GM11168 (cell line): ENCODE measurements at regions not wholly inside any gene's neighbourhood (a gene's known extent, or its start where the extent isn't known, plus 50 kb on each side); places are given as distances from the start of the nearest gene placed in this dataset.

Experiments used
- in situ Hi-C: fragments of 300-500 bp; cut with MboI; formaldehyde crosslinking; loops from one replicate; pipeline ENCODE4 v1.12.0; 2022; ENCODE audit warnings: low sequenced_read_pairs; ENCODE audit not compliant: unreplicated experiment

GRCh38 chr4:177680308-177680707 lies 238.1 kb upstream of the AGA start:
- in situ Hi-C loops: no loop called here

DNA sequence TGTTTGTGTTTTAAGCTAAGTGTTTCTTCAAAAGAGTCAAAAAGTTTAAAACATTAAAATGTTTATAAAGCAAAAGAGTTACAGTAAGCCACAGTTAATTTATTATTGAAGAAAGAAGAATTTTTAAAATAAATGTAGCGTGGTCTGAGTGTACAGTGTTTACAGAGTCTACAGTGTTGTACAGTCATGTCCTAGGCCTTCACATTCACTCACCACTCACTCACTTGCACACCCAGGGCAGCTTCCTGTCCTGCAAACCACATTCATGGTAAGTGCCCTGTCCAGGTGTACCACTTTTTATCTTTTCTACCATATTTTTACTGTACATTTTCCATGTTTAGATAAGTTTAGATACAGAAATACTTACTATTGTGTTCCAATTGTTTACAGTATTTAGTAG lies 239.7 kb upstream of the AGA start:
- in situ Hi-C loops: no loop called here

- in situ Hi-C loops: no loop called here
Observed at GRCh38 chr4:177687117-177687516, 244.9 kb upstream of the AGA start.

- in situ Hi-C loops: no loop called here
Observed at GRCh38 chr4:177692907-177693306, 250.7 kb upstream of the AGA start.

DNA sequence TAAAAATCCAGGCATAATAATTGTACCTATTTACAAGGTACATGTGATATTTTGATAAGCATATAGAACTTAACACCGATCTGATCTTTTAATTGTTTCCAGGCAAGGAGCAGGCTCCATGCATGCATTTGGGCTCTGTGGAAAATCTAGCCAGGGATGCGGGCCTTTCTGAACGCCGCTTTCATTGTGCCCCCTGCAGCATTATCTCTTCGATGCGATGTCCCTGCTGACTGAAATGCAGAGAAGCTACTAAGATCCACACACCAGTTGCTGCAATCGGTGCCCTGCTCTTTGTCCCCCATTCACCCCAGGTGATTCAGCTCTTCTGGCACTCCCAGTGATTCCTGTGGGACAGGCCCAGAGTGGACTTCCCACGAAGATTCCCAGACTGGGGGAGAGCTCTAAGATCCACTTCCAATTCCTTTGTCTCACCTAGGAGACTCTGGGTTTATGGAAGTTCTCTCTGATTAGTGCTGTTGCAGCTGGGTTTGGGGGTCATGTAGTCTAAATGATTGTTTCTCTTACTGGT lies 254.3 kb upstream of the AGA start:
- in situ Hi-C loops: no loop called here

DNA sequence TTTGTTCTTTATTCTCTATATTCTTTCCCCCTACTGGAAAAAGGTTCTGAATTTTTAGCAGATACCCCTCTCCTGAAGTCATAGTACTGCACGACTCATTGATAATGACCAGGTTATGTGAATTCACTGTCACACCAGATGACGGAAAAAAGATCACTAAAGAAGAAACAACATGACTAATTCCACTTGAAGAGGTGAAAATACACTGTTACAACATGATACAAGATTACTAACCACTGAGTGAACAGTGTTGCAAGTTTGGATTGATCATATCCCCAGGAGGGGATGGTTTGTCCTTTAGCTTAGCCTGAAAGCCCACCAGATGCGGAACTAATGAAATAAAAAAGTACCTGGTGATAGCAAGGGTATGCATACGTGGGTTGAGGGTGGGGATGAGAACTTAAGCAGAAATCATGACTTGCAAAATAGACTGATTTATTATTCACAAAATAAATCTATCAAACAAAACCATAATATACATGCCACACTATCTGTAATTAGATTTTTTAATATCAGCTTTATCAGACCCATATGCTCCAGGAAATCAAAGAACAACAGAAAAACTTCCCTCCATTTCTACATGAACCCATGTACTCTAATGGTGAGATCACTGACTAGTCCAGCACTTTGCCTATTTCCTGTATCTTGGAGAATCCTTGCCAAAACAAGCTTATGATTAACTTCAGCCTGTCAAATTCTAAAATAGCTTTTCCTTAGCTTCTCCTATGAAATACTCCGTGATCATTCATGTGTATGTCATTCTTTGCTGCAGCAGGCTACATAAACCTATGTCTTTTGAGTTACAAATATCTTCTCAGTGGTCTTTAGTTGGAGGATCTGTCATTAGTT lies 257.4 kb upstream of the AGA start:
- in situ Hi-C loops: no loop called here

DNA sequence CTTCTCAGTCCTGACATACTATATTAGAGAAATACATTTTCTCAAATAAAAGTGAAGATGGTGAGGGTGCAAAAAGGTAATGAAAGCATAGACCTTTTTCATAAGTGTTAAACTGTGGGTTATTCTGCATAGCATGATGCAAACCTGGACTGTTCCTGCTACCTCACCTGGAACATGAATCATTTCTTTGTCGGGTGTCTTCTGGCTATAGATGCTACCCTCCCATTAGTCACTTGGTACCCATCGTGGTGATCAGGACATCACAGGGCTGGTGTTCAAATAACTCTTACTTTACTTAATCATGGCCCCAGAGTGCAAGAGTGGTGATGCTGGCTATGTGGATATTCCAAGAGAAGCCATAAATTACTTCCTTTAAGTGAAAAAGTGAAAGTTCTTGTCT lies 264.7 kb upstream of the AGA start:
- in situ Hi-C loops: no loop called here

DNA sequence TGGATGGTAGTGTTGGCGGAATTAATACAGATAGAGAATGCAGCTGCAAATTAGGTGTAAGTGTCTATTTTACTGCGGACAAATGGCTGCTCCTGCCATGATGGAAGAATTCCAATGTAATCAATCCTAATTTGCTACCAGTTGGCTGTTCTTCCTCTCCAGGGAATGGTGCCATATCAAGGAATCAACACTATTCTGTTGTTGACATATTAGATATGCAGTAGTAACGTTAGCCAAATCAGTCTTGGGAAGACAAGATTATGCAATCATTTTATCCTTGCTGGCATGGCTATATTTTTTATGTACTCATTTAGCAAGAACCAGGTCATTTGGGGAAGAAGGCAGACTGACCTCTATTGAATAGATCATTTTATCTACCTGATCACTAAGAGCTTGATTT lies 271.2 kb upstream of the AGA start:
- in situ Hi-C loops: no loop called here

- in situ Hi-C loops: no loop called here
Observed at GRCh38 chr4:177717407-177717806, 275.2 kb upstream of the AGA start.

GRCh38 chr4:177718514-177718913 lies 276.3 kb upstream of the AGA start:
- in situ Hi-C loops: no loop called here

- in situ Hi-C loops: no loop called here
Observed at GRCh38 chr4:177726111-177726510, 283.9 kb upstream of the AGA start.

DNA sequence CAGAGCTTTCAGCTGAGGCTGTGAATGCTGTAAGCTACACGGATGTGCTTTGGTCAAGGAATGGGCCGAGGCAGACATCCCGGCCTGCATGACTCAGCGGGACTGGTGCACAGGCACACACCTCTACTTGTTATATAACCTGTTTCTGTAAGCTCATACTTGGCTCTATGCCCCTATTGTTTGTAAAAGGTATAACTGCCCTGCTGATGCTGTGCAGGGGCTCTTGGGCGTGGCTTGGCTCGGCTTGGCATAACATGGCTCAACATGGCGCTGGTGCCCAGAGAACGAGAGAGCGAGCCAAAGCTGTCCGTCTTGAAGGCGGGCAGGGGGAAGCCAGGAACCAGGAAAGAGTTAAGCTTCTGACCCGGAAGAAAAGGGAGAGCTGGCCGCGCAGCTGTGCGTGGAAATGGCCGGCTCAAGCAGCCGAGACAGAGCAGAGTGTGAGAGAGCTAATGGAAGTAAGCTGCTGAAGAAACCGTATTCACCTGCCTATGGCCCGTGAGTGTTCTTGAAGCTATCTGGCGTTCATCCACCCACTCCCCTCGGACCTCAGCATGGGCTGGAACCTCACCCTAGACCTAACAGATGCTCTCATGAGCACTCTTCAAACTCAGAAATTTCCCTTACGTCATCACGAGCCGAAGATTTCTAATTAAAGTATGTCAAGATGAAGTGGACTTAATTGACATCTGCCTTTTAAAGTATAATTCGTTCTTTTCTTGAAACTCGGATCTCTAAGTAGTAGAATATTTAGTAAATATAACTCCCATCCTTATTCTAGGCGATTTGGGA lies 286.3 kb upstream of the AGA start:
- in situ Hi-C loops: no loop called here

GRCh38 chr4:177729681-177730080 lies 287.4 kb upstream of the AGA start:
- in situ Hi-C loops: no loop called here

GRCh38 chr4:177737387-177737940 lies 295.2 kb upstream of the AGA start:
- in situ Hi-C loops: no loop called here

GRCh38 chr4:177740563-177740962 lies 298.3 kb upstream of the AGA start:
- in situ Hi-C loops: no loop called here

DNA sequence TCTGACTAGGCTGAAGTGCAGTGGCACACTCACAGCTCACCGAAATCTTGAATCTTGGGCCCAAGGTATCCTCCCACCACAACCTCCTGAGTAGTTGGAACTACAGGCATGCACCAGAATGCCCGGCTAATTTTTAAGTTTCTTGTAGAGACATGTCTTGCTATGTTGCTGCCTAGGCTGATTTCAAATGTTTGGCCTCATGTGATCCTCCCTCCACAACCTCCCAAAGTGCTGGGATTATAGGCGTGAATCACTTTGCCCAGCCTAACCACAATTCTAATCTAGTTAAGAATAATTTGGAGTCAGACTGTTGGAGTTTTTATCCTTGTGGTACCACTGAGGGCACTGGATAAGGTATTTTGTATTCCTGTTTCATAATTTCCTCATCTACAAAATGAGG lies 317.5 kb upstream of the AGA start:
- in situ Hi-C loops: no loop called here

DNA sequence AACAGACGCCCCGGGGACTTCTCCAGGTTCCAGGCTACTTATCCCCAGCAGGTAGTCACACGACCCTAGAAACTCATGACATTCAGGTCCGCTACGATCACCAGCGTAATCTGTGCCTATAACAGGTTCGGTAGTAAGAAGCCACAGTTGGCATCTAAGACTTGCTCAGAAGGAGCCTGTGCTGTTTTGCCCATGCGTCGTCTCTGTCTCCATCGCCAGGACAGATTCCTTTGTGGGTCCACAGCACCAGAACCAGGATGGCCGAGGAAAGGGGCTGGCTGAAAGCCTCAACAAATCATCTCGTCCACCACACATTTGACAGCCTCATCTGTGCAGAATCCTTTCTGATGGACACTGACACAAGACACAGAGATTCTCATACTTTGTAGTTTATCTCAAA lies 319.5 kb upstream of the AGA start:
- in situ Hi-C loops: no loop called here

- in situ Hi-C loops: no loop called here
Observed at GRCh38 chr4:177769155-177769554, 326.9 kb upstream of the AGA start.

DNA sequence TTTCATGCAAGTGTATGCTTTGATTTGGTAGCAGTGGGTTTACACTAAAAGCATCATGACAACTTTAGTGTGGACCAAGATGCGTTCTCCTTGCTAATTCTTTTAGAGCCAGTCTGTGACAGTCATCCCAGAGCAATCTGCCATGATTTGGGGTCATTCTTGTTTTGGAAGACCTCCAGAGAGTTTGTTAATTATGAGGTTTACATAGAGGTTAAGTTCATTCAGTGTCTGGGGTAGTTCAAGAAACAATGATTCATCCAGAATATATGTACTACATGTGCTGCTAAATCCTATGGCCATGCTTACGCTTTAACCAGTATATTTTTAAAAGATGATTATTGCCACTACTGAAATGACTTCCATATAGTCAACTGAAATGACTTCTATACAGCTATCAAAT lies 328.5 kb upstream of the AGA start:
- in situ Hi-C loops: no loop called here

DNA sequence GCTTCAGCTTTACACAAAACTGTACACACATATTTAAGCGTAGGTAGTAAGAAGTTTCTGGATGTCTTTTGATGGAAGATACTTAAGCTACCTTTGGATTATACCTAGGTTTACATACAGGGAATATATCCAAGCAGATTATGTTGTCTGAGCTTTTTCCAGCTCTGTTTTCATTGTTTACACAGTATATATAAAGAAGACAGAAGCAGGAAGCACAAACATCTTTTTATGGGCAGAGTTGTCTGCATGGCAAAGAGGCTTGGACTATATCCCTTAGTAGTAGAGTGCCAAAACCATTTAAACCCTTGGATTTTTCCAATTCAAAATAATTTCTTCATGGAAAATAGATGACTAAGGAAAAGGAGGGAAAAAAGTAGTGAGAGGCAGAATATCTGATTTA lies 329.4 kb upstream of the AGA start:
- in situ Hi-C loops: no loop called here

GRCh38 chr4:177778623-177779022 lies 336.4 kb upstream of the AGA start:
- in situ Hi-C loops: no loop called here
